Bronchial epithelial cell (primary cell): ENCODE measurements at regions not wholly inside any gene's neighbourhood (a gene's known extent, or its start where the extent isn't known, plus 50 kb on each side); places are given as distances from the start of the nearest gene placed in this dataset.

Experiments
- DNase-seq: peaks from one replicate; pipeline ENCODE4 v3.0.0-alpha.2; 2010; ENCODE audit warnings: low read depth
- FAIRE-seq: peaks from 2 replicates; lab custom pipeline; 2011; peaks lifted over from hg19 to GRCh38; lab: Jason Lieb, UNC
- H3K27me3 ChIP-seq: 2 replicates; pipeline ENCODE4 v1.5.1; 2011; ENCODE audit warnings: low read length; ENCODE audit not compliant: control insufficient read depth, insufficient read depth
- H3K36me3 ChIP-seq: 2 replicates; pipeline ENCODE4 v1.5.1; 2011; ENCODE audit warnings: low read length; ENCODE audit not compliant: control insufficient read depth, insufficient read depth
- H3K4me3 ChIP-seq: 2 replicates; pipeline ENCODE4 v1.5.1; 2011; ENCODE audit warnings: mild to moderate bottlenecking, low read depth, low read length, control low read depth
- CTCF ChIP-seq: IDR thresholded peaks from 2 replicates; pipeline ENCODE4 v1.5.1; 2011; ENCODE audit warnings: mild to moderate bottlenecking, moderate library complexity, low read length, control low read depth, inconsistent platforms; ENCODE audit not compliant: insufficient read depth, severe bottlenecking

DNA sequence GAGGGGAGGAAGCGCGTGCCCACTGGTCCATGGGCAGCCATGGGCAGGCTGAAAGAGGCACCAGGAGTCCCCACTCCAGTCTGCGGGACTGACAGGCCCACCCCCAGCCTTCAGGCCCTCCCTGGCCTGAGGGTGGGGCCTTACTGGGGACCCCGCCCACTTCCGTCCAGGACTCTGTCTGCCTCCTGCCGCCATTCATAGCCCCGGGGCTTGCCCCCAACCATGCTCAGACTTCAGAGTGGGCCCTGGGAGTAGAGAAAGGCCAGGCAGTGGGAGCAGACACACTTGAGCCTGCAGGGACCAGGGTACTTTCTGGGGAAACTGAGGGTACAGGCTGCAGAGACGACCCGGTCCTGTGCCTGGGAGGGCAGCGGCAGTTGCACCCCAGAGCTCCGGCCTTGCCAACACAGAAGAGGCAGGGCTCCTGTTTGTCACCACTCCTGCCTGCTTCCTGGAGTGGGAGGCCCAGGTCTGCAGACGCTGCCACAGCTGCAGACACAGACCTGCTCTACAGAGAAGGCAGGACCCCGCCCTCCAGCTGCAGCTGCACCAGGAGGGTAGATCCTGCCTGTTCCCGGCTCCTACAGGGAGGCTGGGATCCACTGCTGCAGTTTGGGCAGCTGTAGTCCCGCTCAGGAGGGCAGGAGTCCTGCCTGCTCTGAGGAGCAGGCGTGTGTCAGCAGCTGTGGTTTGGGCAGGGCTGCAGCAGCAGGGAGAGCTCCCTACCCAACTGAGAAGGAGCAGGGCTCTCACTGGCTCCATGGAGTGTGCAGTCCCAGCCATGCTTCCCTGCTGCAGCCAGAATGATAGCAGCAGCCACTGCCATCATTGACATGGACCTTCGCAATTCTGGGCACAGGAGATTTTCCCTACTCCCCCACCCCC lies 387.9 kb upstream of the ANO3 start:
- FAIRE-seq = no peak
- no peak for DNase-seq
- H3K27me3 ChIP-seq = peaks cover 1% of the 10 kb centered on the region
- TF ChIP-seq CTCF = no peak
- no peak overlapping the region for H3K4me3 ChIP-seq
- H3K36me3 ChIP-seq = no peaks in the 10 kb centered on the region

DNA sequence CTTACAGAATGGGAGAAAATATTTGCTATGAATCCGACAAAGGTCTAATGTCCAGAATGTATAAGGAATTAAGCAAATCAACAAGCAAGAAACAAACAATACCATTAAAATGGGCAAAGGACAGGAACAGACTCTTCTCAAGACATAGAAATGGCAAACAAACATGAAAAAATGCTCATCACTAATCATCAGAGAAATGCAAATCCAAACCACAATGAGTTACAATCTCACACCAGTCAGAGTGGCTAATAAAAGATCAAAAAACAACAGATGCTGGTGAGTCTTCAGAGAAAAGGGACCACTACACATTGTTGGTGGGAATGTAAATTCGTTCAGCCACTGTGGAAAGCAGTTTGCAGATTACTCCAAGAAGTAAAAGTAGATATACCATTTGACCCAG lies 382.0 kb upstream of the ANO3 start:
- no peaks in the 10 kb centered on the region for H3K36me3 ChIP-seq
- DNase-seq (no peak), FAIRE-seq (no peak)
- TF ChIP-seq CTCF = no peak
- H3K4me3 ChIP-seq = no peak overlapping the region
- no peaks in the 10 kb centered on the region for H3K27me3 ChIP-seq

DNA sequence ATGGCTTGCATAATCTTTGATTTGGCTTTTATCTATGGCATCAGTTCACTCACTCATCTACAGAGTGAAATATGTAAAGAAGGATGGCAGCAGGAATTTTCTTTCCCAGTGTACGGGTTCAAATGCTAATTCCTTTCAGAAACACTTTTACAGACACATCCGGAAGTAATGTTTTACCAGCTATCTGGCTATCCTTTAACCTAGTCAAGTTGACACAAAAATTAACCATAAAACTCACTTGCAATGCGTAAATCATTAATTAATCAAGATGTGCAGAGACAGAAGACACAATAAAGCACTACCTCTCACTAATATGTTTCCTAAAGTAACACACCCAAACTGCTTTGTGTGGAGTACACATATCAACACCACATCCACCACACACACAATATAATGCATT lies 378.9 kb upstream of the ANO3 start:
- TF ChIP-seq CTCF = no peak
- H3K4me3 ChIP-seq = no peak overlapping the region
- H3K36me3 ChIP-seq = no peaks in the 10 kb centered on the region
- DNase-seq (no peak), FAIRE-seq (no peak)
- H3K27me3 ChIP-seq = no peaks in the 10 kb centered on the region

DNA sequence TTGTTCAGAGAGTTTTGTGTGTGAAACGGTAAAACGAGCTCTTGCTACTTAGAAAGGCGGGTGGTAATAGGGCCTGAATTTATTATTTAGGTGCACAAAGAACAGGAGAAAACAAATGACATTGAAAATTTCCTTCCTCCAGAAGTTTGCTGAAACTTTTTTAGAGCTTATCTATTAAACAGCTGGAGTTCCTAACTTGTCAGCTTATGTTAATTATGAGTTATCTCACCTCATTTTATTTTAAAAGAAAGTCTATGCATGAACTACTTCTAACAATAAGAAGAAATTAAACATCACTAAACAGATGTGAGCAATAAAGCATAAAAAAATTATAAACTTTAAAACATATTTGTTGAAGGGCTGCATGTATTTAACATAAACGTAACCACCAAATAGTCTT lies 373.9 kb upstream of the ANO3 start:
- Histone ChIP-seq H3K4me3 (no peak overlapping the region), H3K27me3 (no peaks in the 10 kb centered on the region), H3K36me3 (no peaks in the 10 kb centered on the region)
- FAIRE-seq (no peak), DNase-seq (no peak)
- TF ChIP-seq CTCF = no peak

- TF ChIP-seq CTCF = no peak
- Histone ChIP-seq H3K27me3 (no peaks in the 10 kb centered on the region), H3K36me3 (no peaks in the 10 kb centered on the region), H3K4me3 (no peak overlapping the region)
- DNase-seq = peak; percentile 6
- no peak for FAIRE-seq
Observed at GRCh38 chr11:25961539-25961938, 370.4 kb upstream of the ANO3 start.
